ENCODE measurements at regions not wholly inside any gene's neighbourhood (a gene's known extent, or its start where the extent isn't known, plus 50 kb on each side); places are given as distances from the start of the nearest gene placed in this dataset.
"Not testable (repeated sequence)": the region's sequence is repeated elsewhere in the genome, so short reads cannot be mapped to it uniquely, and the experiment has no call there.

- DNase-seq (ENCODE audit: low read depth in 2 of 2): no peak
These were observed 104.0 kb upstream of the MAN1A1 start for GRCh38 chr6:119453242-119454200.

GRCh38 chr6:119449331-119450156 is 100.0 kb upstream of the MAN1A1 start:
- no peak for DNase-seq (ENCODE audit: low read depth in 2 of 2)

GRCh38 chr6:119447921-119448320 is 98.4 kb upstream of the MAN1A1 start:
- no peak for DNase-seq (ENCODE audit: low read depth in 2 of 2)

- no peak for DNase-seq (ENCODE audit: low read depth in 2 of 2)
These were observed 97.0 kb upstream of the MAN1A1 start for GRCh38 chr6:119446609-119447008.

- no peak for DNase-seq (ENCODE audit: low read depth in 2 of 2)
These were observed 96.6 kb upstream of the MAN1A1 start for GRCh38 chr6:119446115-119446554.

- no peak for DNase-seq (ENCODE audit: low read depth in 2 of 2)
These were observed 96.1 kb upstream of the MAN1A1 start for GRCh38 chr6:119445666-119446065.

GRCh38 chr6:119444642-119445557 is 95.3 kb upstream of the MAN1A1 start:
- DNase-seq (ENCODE audit: low read depth in 2 of 2): no peak

- no peak for DNase-seq (ENCODE audit: low read depth in 2 of 2)
These were observed 94.6 kb upstream of the MAN1A1 start for GRCh38 chr6:119443993-119444641.

GRCh38 chr6:119442776-119443184 is 93.2 kb upstream of the MAN1A1 start:
- DNase-seq (ENCODE audit: low read depth in 2 of 2): no peak

- DNase-seq (ENCODE audit: low read depth in 2 of 2): no peak
These were observed 91.4 kb upstream of the MAN1A1 start for GRCh38 chr6:119440953-119441352.

- DNase-seq (ENCODE audit: low read depth in 2 of 2): no peak
These were observed 87.0 kb upstream of the MAN1A1 start for GRCh38 chr6:119436583-119436982.

- no peak for DNase-seq (ENCODE audit: low read depth in 2 of 2)
These were observed 82.2 kb upstream of the MAN1A1 start for GRCh38 chr6:119431799-119432198.

GRCh38 chr6:119430805-119431204 is 81.2 kb upstream of the MAN1A1 start:
- DNase-seq (ENCODE audit: low read depth in 2 of 2): no peak

- no peak for DNase-seq (ENCODE audit: low read depth in 2 of 2)
These were observed 79.1 kb upstream of the MAN1A1 start for GRCh38 chr6:119428633-119429032.

- DNase-seq (ENCODE audit: low read depth in 2 of 2): no peak
These were observed 77.1 kb upstream of the MAN1A1 start for GRCh38 chr6:119426619-119427018.

- DNase-seq (ENCODE audit: low read depth in 2 of 2): no peak
These were observed 74.4 kb upstream of the MAN1A1 start for GRCh38 chr6:119423996-119424395.

- not testable (repeated sequence) for DNase-seq (ENCODE audit: low read depth in 2 of 2)
These were observed 68.5 kb upstream of the MAN1A1 start for GRCh38 chr6:119418084-119418483.

- DNase-seq (ENCODE audit: low read depth in 2 of 2): no peak
These were observed 57.6 kb upstream of the MAN1A1 start for GRCh38 chr6:119407156-119407555.

- not testable (repeated sequence) for DNase-seq (ENCODE audit: low read depth in 2 of 2)
These were observed 55.6 kb upstream of the MAN1A1 start for GRCh38 chr6:119405114-119405513.

All from stimulated activated CD8-positive, alpha-beta memory T cell treated with anti-CD3 and anti-CD28 coated beads, Interleukin-2, amount 100 ng/mL, for 1 hour (primary cell).